NCI-H2196 (cell line): ENCODE measurements at regions not wholly inside any gene's neighbourhood (a gene's known extent, or its start where the extent isn't known, plus 50 kb on each side); places are given as distances from the start of the nearest gene placed in this dataset.
"Not testable (repeated sequence)": the region's sequence is repeated elsewhere in the genome, so short reads cannot be mapped to it uniquely, and the experiment has no call there.

Source experiments
- DNase-seq: peaks from one replicate; lab custom pipeline; 2025; ENCODE audit not compliant: unreplicated experiment; lab: John Stamatoyannopoulos, UW

DNA sequence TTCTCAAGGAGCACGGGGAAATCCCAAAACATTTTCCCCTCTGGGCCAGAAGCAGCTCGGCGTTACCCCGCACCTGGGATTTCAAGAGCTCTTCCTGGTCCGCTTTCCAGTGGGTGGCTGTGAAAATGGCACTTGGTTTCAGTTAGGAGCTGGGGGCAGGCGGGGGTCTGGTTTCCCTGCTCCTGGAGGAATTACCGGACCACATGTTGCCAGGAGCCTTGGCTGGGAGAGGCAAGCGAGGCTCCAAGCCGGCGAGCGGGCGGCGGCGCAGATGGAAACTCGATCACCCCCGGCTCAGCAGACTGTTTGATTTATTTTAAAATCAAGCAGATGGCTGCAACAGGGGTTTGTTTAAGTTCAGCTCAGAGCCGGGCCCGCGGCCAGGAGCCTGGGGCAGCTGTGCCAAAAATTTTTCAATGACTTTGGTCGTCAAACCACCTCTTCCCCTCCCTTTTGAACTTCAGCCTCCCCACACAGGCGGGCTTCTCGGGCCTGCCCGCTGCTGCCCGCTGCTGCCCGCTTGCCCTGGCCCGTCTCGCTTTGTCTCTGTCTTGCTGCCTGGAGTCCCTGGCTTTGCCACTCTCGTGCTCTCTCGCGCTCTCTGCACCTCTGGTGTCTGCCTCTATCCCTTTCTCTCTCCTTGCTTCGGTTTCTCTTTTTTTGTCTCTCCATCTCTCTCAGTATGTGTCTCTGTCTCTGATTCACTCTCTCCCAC is 108.0 kb upstream of the CIBAR2 start:
- DNase-seq, result peak; percentile 83

- DNase-seq, result no peak
These were observed 108.9 kb upstream of the CIBAR2 start for GRCh38 chr16:85220964-85221731.

- DNase-seq, result no peak
These were observed 109.5 kb upstream of the CIBAR2 start for GRCh38 chr16:85221771-85222154.

DNA sequence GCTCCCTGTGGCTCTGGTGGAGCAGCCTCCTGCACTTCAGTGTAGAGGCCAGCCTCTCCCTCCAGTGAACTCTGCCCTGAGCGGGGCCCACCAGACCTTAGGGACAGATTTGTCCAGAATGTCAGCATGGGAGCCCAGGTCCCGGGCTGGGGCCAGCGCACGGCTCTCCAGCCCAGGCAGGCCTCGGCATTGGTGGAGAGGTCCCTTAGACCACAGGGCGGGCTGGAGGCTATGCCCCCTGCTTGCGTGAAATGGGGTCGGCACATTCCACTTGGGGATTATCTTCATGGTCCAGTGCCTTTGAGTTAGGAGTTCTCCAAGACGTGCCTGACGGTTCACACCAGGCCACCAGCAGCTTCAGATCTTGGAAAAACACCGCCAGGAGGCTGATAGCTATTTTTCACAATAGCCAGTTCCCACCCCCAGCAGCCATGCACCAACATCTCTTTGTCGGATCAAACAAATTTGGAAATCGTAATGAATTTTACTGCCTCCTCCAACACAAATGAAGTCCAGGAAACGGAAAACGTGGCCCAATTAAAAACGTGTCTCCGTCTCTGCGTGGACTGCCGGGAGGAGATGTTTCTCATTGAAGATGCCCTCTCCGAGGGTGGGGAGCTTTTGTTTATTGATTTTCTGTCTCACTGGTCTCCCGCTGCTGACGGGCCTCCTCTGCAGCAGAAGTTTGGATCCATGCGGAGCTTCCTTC is 110.0 kb upstream of the CIBAR2 start:
- no peak for DNase-seq

DNA sequence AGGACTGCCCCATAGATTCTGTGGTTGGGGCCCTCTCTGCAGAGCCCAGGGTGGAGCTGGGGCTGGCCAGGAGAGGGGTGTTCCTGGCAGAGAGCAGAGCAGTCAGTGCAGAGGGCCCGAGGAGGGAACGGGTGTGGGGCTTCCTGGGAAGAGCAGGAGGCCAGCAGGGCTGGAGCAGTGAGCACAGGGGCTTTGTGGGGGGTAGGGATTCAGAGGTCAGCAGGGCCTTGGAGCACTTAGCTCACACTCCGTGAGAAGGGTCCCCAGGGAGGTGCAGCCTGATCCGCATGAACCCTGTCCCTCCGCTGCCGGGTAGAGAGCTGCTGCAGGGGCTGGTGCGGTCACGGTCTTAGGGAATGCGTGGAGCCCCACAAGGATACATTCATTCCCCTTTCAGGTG is 113.0 kb upstream of the CIBAR2 start:
- no peak for DNase-seq

DNA sequence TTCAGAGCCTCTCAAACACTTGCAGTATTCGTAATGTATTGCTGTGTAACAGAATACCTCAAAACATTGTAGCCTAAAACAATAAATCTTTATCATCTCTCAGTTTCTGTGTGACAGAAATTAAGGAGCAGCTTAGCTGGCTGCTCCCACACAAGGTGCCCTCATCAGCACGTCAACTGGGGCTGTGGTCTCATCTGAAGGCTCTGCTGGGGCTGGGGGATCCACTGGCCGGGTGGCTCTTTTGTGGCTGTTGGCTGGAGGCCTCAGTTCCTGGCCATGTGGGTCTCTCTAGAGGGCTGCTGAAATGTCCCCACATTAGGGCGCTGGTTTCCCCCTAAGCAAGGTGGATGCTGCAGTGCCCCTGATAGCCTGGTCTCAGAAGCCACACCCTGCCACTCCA is 113.4 kb upstream of the CIBAR2 start:
- no peak for DNase-seq

DNA sequence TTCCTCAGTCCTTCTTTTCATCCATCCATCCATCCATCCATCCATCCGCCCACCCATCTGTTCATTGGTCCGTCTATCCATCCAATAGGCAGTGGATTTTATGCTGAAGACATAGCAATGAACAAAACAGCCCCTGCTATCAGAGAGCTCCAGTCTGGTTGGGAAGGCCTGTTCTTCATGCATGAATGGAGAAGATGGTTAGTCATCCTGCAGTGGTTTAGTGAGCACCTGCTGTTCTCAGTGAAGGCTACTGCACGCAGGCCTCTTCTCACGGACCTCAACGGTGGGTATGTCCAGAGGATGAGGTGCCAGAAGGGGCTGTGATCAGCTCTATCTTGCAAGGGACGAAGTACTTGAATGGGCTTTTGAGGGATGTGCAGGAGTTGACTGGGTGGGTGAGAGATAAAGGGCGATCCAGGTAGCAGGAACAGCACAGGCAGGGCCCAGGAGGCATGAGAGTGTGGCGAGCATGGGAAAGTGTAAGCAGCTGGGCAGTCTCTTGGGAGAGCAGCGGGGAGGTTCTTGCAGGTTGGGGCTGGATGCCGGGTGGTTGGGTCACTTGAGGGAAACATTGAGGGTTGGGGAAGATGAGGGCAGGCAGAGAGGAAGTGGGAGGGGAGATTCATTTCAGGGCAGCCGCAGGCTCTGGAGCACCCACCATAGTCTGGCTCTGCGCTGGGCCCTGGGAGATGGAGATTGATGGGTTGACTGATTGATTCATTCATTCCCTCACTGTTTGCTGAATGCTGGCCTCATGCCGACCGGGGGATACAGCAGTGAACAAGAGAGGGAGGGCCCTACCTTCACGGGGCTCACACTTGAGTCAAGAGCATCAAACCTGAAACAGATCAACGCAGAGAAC is 115.0 kb upstream of the CIBAR2 start:
- DNase-seq, result no peak

DNA sequence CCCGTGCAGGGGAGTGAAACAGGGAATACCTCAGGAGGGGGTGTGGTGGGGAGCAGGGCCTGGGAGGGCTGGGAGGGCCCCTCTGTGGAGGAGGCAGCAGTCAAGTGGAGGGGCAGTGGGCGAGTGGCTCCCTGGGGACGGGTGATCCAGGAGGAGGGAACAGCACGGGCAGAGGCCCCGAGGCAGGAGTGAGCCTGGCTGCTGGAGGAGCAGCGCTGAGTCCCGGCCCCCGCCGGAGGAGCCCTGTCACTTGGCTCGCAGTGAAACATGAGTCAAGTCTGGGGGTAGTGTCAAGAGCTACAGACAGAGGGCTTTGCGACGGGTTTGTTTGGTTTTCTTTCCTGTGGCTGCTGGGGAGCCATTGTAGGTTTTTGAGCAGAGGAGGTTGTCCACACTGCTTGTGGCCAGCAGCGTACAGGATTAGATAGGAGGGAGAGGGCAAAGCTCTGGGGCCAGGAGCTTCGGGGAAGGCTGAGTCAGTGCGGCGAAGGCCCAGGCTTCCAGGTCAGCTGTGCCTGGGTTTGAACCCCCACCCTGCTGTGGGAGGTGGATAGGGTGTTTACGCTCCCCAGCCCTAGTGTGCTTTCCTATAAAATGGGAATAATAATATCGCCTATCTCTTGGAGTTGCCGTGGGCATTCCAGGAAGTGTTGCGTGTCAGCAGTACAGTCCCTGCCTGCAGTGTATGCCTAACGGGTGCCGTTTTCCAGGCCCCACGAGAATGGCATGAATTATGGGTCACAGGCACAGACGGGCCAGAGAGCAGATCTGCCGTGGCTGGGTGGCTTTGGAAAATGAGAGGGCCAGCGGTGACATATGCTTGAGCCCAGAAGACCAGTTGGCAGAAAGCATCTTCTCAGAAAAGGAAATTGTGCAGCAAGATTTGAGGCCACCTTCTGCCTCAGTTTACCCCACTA is 115.9 kb upstream of the CIBAR2 start:
- no peak for DNase-seq

- no peak for DNase-seq
These were observed 116.7 kb upstream of the CIBAR2 start for GRCh38 chr16:85228970-85229430.

DNA sequence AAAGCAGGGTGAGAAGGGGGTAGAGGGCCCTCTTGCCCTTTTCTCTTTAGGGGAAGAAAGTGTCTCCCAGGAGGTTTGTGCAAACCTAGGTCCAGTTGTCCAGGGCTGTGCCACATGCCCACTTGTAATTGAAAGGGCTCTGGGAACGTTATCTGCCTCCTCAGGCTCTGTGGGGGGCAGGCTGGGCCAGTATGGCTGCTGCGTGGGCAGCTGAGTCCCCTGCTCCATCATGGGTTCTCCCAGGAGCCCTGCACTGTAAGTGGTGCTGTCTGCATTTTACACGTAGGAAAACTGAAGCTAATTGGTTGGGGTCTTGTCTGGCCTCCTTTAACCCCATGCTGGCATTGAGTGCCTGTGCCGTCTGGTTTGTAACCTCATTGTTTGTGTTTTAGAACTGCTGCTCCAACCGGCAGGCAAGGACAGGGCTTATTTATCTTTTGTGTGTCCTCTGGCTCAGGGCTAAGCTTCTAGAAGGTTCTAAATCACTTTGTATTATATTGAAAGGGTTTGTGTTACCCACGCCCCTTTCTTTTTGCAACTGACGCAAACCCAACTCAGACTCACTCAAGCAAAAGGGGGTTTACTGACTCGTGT is 117.7 kb upstream of the CIBAR2 start:
- DNase-seq, result no peak

DNA sequence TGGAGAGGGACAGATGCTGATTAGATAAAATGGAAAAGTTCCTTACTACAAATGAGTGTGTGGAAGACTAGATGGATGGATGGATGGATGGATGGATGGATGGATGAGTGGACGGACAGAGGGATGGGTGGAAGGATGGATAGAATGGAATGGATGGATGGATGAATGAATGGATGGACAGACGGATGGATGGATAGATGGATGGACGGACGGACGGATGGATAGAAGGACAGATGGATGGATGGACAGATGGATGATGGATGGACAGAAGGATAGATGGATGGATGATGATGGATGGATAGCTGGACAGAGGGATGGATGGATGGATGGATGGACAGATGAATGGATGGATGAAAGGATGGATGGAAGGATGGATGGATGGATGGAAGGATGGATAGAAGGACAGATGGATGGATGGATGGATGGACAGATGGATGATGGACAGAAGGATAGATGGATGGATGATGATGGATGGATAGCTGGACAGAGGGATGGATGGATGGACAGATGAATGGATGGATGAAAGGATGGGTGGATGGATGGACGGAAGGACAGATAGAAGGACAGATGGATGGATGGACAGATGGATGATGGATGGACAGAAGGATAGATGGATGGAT is 118.6 kb upstream of the CIBAR2 start:
- DNase-seq, result not testable (repeated sequence)

DNA sequence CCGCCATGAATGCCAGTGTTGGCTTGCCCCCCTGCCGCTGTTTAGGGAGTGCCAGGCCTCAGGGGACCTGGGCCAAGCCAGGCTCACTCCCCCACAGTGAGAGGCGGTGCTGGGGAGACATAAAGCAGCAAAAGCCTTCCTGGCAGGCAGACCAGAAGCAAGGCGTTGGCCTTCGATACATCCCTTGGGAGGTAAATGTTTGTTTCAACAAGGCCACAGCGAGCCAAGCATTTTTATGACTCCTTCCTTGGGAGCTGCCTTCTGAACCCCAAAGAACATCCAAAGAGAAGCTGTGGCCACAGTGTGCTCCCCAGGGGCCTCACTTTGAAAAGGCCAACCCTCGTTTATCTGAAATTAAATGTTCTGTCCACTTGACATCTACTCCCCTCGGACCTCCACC is 119.7 kb upstream of the CIBAR2 start:
- no peak for DNase-seq

- no peak for DNase-seq
These were observed 120.3 kb upstream of the CIBAR2 start for GRCh38 chr16:85232369-85233142.

GRCh38 chr16:85233516-85233915 is 121.2 kb upstream of the CIBAR2 start:
- no peak for DNase-seq

- DNase-seq, result no peak
These were observed 122.3 kb upstream of the CIBAR2 start for GRCh38 chr16:85234310-85235204.

GRCh38 chr16:85235991-85236817 is 123.9 kb upstream of the CIBAR2 start:
- DNase-seq, result no peak

DNA sequence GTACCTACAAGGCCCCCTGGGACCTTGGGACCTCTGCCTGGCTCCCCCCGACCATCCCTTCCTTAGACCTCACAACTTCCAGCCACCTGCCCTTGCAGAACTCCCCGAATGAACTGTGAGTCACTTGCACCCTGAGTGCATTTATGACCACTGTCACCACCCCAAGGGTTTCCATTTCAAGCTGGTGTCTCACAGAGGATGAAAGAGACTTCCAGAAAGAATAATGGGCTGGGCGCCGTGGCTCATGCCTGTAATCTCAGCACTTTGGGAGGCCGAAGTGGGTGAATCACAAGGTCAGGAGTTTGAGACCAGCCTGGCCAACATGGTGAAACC is 124.5 kb upstream of the CIBAR2 start:
- DNase-seq, result no peak
